NCI-H2081 treated with DMSO at 0.1 percent for 48 hours (cell line): ENCODE measurements at regions not wholly inside any gene's neighbourhood (a gene's known extent, or its start where the extent isn't known, plus 50 kb on each side); places are given as distances from the start of the nearest gene placed in this dataset.
"Not testable (repeated sequence)": the region's sequence is repeated elsewhere in the genome, so short reads cannot be mapped to it uniquely, and the experiment has no call there.

Source experiments
- DNase-seq: peaks from one replicate; lab custom pipeline; 2025; lab: John Stamatoyannopoulos, UW

DNA sequence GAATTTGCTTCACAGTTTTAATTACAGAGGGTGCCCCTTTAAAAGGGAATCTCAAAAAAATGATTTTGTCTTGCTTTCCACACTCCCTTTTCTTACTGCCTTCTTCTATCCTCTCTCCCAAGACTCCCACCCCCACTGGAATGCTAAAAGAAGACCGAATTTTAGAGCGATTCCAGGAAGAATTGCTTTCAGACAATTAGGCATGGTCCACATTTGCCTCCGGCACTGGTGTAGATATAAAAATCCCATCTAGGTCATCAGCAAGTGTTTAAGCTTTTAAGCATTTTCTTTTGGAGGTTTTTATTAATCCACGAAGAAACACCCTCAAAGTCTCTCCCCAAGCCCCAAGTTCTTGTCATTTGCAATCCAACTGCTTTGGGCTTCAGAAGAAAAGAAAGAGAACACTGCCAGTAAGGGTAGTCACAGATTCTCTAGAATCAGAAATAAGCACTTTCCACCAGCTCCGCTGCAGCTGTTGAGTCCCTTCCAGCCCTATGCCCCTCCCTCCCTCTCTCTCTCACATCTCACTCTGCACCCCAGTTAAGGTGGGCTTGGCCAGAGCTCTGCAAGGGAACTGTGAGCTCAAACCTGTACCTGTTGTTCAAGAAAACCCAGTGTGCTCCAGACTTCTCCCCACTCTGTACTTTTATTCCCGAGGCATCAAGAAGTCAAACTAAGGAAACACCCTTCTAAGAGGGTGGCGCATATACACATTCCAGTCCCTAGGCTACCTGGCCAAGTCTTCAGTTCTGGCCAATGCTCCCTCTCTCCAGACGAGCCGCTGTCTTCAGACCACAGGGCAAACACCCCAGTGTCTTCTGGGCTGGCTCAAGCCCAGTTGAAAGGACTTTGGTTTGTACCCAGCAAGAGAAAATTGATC is 170.2 kb downstream of the RGS9 start:
- no peak for DNase-seq

DNA sequence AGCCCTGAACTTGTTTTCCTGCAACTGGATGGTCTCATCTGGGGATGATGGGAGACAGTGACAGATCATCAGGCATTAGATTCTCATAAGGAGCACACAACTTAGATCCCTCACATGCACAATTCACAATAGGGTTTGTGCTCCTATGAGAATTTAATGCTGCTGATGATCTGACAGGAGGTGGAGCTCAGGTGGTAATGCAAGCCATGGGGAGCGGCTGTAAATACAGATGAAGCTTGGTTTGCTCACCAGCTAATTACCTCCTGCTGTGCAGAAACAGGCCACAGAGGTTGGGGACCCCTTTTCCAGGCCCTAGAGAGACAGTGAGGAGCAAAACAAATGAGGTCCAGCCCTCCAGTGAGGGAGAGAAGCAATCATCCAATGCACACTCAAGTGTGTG is 168.6 kb downstream of the RGS9 start:
- no peak for DNase-seq

DNA sequence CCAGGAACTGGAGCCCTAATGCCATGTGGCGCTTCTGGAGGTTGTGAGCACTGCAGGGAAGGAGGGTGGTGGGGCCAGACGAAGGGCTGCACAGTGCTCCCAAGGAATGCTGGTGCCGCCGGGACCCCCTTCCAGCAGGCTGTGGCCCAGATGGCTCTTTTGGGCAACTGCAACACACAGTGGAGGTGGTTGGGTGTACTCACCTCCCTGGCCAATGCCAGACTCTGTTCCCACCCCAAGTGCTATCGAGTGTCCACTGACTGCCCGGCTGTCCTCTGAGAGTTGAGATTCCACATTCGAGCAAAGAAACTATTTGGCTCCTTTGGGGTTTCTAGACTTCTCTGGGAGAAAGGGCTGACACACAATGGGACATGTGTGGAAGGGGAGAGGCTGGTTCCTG is 167.9 kb downstream of the RGS9 start:
- DNase-seq: no peak

DNA sequence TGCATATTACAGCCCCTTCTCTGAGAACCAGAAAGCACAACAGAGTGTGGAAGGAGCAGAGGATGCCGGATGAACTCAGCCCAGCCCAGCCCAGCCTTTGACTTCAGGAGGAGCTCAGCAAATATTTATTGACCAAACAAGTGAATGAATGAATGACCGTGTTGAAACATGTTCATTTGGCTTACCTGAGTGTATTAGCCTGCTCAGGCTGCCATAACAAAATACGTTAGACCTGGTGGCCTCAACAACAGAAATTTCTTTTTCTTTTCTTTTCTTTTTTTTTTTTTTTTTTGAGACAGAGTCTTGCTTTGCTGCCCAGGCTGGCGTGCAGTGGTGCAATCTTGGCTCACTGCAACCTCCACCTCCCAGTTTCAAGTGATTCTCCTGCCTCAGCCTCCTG is 164.7 kb downstream of the RGS9 start:
- DNase-seq: not testable (repeated sequence)

DNA sequence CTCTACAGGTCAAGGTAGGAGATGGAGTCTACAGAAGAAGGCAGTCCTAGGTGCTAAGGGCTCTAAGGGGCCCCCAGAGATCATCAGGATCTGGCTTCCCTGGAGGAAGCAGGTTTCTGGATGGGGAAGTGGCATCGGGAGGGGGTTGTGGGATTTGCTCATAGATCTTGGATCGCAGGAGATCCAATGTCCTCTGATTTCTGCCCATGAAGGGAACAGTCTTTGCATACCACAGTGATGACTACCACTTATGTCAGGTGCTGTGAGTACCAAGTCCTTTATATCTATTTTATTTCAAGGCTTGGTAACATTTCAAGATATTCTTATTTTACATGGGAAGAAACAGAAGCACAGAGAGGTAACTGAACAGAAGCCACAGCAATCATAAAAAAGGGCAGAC is 164.0 kb downstream of the RGS9 start:
- DNase-seq: no peak

DNA sequence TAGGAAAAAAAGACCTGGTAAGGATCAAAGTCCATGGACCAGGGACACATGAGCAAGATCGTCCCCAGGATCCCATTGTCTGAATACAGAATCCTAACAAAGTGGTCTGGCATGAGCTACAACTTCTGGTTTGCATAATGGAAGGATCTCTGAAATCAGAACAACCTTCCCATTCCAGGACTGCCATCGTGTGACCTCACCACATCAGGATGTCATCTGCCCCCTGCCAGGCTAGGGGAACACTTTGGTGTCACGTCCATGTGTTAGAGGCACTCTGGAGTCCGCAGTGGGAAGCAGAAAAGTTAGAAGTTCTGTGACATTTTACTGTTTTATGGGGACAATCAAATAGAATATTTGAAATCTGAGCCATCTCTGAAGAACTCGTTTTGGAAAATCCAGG is 160.7 kb downstream of the RGS9 start:
- no peak for DNase-seq

DNA sequence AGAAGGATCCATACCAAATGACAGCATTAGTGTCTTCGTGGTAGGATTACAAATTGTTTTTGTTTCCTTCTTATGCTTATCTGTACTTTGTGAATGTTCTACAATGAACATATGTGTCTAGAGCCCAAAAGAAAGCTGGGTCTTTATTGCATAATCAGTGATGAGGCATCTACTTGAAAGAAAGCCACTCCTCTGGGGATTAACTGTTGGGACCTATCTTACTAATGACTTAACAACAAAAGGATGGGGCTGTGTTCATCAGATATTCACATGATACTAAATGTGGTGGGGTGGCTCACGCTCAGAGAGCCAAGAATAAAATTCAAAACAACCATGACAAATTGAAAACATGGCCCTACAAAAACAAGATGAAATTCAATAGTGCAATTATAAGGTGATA is 160.2 kb downstream of the RGS9 start:
- no peak for DNase-seq

DNA sequence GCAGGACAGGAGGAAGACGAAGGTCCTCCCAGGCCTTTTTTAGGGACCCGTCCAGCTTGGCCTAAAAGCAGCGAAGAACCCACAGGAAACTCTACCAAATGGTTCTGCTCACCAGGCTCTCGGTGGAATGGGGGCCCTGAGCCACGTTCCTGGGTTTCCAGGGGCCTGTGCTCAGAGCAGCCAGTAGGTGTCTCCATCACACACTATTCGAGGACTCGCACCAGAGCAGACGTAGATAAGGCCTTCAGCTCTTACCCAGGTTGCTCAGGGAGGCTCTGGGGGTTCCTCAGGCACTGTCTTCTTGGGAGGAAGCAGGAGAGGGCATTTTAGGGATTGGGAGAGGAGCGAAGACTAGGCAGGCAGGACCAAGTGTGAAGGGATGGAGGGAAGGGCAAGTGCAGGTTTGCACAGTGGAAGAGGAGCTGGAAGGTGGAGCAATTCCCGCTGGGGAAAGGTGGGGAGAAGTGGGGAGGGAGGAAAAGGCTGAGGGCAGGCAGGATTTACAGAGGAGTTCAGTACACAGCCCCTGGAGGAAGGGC is 157.1 kb downstream of the RGS9 start:
- DNase-seq: peak; percentile 29

DNA sequence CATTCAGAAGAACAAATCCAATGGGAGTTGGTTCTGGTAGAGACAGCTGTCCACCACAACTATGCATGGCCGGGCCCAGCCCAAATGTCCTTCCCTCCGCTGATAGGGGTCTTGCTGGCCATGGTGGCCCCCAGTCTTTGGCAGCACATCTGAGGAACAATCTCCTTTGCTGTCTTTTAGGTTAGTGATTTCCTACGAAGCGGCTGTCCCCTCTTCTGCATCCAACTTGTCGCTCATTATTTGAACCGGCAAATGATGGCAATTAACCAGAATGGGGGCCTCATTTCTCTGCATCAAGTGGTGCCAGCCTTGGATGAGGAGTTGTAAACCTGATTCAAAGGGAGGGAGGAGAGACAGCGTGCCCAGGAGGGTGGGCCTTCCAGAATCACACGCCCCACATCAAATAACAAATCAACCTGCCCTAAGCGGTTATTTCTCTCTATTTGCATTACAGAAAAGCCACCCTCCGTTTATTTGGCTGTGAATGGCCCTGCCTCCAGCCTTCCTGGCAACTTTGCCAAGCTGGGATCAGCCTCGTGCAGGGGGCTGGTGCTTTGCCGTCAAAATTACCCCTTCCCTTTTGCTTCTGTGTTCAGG is 156.5 kb downstream of the RGS9 start:
- DNase-seq: no peak

DNA sequence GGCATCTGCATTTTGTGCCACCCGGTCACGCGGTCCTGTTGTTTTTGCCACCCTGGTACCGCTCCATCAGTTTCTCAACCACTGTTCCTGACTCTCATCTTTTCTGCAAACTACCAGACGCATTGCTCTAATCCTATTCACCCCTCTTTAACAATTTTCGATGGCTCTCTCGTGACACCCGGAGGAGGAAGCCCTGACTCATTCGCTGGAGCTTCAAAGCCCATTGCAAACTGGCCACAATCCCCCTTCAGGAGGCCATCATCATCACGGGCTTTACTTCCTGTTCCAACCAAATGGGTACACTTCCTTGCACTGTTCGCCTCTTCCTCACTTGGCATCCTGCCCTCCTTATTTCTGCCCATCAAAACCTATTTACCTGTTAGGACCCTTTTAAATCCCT is 155.3 kb downstream of the RGS9 start:
- DNase-seq: no peak

DNA sequence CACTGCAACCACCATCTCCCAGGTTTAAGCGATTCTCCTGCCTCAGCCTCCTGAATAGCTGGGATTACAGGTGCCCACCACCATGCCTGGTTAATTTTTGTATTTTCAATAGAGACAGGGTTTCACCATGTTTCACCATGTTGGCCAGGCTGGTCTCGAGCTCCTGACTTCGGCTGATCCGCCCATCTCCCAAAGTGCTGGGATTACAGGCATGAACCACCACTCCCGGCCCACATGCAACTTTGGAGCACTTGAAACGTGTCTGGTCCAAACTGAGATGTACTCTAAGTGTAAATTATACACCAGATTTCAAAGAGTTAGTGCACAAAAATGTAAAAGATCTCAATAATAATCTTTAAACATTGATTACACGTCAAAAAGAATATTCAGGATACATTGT is 154.1 kb downstream of the RGS9 start:
- DNase-seq: not testable (repeated sequence)

DNA sequence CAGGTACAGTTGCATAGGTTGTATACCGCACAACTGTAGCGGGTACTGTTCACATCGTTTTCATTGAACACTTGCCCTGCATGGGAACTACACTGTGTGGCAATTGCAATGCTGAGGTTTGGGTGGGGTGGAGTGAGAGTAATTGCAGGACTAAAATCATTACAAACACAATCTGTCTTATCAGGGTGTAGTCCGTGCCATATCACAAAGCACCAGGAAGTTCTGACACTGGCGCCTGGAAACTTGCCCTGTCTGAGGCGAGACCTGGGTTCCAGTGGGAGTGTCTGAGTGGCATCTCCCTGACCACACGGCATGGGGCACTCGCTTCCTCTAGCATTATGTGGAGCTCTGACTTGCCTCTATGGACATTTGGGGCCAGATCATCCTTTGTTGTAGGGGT is 153.4 kb downstream of the RGS9 start:
- no peak for DNase-seq

DNA sequence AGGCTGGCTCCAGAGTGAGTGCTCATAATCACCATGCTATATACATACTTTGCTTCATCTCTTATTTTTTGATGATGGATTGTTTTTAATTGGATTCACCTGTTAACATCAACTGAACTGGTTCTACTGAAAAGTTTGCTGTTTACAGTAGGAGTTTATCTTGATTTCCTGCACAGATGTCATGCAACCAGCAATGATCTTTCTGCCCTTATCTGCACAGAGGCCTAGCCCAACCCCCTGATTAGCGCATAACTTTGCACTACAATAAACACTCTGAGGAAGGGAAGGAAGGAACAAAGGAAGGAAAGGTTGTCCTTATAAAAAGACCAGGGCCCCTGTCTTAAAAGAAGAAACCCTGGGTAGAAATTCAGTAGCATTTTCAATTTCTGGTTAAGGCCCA is 152.9 kb downstream of the RGS9 start:
- no peak for DNase-seq

DNA sequence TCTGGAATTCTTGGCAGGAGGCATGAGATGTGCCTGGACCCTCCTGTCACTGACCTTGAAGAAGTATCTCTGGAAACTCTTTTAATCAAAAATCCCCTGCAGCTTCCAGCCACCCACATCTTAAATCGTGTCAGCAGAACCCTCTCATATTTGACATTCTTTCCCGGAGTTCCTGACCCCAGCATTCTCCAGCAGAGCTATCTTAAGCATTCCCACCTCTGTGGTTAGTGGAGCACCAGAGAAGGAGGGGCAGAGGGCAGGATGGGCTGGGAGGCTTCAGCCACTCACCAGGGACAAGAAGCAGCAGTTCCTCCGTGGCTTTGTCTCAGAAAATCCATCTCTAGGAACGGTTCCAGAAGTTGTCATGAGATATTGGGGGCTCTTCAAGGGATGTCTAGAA is 149.9 kb downstream of the RGS9 start:
- no peak for DNase-seq

DNA sequence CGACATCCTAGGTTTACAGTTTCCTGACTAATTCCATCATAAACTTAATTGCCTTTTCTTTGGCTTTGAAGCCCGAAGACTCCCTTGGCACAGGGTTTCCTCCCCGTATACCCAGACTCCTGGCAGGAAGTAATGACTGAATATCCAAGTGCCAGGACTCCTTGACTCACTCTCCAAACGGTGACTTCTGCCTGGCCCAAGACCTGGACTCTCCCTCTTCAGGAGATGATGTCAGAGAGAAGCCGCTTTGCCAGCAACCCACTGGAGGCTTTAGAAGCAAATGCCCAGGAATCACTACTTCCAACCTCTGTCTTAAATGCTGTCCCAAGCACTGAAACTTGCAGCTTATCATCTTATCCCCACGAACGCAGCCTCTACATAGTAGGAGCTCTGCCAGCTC is 146.5 kb downstream of the RGS9 start:
- no peak for DNase-seq

DNA sequence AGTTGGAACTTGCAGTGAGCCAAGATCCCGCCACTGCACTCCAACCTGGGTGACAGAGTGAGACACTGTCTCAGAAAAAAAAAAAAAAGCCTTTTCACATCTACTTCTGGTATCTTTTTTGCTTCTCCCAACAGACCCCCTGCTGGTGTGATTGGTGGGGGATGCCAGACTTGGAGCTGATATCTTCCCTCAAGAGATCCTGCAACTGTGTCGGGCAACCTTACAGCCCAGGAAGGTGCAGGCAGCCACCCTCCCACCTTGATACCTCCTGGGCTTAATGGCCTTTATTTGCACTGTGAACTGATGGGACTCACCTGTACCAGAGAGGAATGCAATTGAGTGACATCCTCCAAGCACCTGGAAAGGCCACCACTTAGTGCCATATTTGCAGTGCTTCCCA is 142.3 kb downstream of the RGS9 start:
- DNase-seq: no peak

DNA sequence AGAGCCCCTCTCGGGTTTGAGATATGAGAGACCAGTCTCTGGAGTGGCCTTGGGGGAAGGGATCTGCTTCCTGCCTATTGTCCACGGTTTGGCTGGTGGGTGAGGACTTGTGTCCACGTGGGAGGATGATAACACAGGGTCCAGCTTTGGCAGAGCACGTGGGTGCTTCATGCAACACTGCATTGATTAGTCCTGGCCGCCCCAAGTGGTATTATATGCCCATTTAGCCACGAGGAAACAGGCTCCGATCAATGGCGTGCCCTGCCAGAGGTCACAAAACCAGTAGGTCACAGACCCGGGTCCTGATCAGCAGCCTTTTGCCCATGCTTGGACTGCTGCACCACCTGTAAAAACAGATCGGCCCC is 141.6 kb downstream of the RGS9 start:
- no peak for DNase-seq

DNA sequence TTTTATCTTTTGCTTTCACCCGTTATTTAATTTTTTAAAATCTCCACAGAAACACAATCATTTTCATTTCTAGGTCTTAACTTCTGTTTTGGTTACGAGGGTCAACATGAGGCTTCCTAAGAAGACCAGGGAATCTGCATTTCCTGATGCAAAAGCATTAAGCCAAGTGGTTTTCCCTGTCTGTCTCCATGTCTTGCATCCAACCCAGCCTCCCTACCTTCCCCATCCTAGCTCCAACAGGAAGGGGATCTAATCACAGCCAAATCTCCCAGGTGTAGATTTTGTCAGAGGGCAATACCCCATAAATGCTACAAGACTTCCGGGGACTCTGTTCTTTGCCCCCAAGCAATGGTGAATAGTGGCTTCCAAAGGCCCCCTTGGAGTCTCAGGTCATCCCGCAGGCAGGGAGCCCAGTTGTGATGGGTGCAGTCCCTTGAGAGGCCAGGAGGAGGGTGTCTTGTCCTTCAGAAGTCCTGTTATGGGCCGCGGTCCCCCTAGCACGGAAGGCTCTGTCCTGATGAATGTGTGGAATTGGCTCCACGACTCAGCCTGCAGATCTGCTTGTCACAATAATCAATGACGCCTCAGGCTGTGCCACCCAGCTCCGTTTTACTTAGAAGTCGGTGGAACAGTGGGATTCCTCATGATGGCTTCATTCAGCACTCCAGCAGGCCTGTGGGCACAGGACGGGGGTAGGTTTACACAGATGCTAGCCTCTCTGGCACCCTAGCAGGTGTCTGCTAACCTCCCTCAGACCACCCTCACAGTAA is 141.1 kb downstream of the RGS9 start:
- DNase-seq: no peak

DNA sequence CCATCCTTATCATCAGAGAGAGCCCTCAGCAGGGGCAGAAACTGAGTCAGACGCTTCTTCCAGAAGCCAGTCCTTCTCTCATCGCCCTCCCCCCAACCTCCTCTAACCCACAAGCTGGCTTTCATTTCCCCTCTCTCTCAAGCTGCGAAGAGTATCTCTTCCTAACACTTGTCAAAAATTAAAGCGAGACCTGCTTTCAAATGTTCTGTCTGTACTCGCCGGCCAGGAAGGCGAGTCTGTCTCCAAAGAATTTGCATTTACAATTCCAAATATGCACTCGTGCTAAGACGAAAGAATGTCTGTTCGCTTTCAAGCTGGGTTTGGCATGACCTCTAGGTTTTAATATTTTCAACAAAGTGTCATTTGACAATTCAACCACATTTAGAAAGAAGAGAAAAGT is 140.4 kb downstream of the RGS9 start:
- no peak for DNase-seq
